GM11168 (cell line): ENCODE measurements at regions not wholly inside any gene's neighbourhood (a gene's known extent, or its start where the extent isn't known, plus 50 kb on each side); places are given as distances from the start of the nearest gene placed in this dataset.
"Not testable (repeated sequence)": the region's sequence is repeated elsewhere in the genome, so short reads cannot be mapped to it uniquely, and the experiment has no call there.

ENCODE experiments used
- in situ Hi-C: fragments of 300-500 bp; cut with MboI; formaldehyde crosslinking; loops from one replicate; pipeline ENCODE4 v1.12.0; 2022; ENCODE audit warnings: low sequenced_read_pairs; ENCODE audit not compliant: unreplicated experiment

- in situ Hi-C loops: not testable (repeated sequence)
These were observed 123.9 kb downstream of the MREG start for GRCh38 chr2:215889240-215889969.

DNA sequence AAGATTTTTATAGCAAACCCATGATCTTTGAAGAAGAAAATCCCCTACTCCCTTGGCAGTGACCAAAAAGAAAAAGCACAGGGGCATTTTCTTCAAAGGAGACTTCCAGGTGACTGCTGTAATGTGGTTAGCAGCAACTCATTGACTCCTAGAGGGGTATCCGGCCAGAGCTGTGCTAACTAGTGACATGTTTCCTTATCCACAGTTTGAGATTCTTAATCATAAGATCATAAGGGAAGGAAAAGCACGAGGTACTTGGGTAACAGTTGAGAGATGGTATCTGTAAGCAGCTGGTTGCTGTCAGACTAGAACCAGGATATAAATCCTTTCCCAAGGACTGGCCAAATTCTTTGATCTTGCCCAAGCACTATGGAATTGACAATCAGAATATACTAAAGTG, 124.7 kb downstream of the MREG start:
- in situ Hi-C loops: no loop called here

DNA sequence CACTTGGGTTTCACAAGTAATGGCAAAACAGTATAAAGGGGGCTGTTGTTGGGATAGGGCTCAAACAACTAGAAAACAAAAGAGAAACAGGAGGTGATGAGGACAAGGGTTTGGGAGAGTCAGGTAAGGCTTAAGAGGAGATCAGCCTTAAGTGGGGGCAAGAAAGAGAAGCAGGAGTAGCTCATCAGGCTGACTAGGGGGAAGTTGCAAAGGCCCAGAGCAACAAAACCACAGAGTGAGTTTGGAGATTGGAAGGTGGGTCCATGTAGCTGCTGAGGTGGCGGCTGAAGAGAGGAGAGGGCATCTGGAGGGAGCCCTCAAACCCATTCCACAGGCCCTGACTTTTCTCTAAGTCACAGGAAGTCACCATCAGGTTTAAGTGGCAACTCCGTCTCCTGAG, 126.0 kb downstream of the MREG start:
- in situ Hi-C loops: no loop called here

DNA sequence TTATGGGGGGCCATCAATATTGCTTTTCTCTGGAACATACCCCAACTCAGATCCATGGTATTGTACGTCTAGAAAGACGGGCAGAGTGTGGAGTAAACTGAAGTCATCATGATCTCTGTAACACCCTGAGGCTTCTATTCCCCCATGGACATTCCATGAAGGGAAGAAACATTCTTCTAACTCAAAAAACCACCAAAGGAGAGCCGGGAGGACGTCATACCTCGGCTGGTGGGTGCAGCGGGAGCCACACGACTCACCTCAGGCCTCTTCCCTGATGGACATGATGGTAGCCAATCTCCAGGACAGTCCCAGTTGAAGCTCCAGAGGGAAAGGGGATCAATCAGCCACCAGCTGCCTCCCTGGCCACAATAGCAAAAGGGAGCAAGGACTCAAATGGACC, 127.3 kb downstream of the MREG start:
- in situ Hi-C loops: no loop called here

DNA sequence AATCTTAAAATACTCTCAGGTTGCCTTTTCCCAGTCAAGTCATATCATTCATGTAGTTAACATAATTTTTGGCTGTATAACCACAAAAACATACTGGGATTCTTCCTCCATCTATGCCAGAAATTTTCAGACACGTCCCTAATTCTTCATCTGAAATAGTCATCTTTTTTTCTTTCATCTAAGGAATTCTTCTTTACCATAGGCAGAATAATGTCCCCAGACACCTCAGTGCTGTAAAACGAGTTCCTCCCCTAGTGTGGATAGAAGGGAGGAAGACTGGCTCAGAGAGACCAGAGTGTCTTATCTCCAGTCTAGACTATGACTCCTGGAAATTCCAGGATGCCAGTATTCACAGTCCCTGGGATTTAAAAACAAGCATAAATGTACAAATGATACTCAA, 127.8 kb downstream of the MREG start:
- in situ Hi-C loops: no loop called here

DNA sequence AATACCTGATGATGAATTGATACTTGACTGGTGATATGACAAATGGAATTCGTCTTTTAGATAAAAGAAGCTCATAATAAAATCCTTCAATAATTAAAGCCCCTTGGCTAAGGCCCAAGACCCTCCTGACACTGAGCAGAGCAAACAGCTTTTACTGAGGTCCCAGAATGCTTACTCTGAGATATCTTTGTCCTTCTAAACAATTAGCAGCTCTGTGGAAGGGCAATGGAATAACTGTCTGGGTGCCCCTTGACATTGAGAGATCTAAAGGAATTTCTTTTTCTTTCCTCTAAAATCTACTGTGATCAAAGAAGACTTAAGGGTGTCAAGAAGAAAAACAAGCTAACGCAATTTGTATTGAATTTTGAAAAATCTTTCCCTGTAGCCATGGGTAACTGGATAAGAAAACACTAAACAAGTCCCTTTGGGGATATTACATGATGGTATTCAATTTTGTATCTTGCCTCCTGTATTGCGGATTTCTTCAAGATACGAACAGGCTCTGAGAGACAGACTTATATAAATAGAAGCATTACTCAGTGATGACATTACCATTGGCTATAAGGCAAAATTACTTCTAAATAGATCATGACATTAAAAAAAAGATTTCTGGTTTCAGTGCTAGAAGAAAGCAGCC, 128.8 kb downstream of the MREG start:
- in situ Hi-C loops: no loop called here

GRCh38 chr2:215883799-215884198, 129.6 kb downstream of the MREG start:
- in situ Hi-C loops: no loop called here

- in situ Hi-C loops: no loop called here
These were observed 130.7 kb downstream of the MREG start for GRCh38 chr2:215882689-215883088.

DNA sequence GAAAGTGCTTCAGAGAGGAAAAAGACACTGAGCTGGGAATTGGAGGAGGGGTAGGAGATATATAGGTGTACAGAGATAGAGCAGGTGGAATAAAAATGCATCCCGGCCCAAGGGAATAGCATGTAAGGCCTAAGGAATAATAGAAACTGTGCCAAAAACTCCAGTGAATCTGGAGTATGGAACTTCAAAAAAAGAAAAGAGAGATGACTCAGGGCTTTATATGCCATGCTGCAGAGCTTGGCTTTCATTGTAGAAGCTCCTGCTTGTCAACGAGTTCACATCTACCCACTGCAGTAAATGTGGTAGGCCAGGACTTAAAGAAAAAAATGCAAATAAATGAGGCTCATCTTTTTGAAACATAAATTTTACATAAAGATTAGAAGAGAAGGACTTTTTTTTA, 131.8 kb downstream of the MREG start:
- in situ Hi-C loops: no loop called here

DNA sequence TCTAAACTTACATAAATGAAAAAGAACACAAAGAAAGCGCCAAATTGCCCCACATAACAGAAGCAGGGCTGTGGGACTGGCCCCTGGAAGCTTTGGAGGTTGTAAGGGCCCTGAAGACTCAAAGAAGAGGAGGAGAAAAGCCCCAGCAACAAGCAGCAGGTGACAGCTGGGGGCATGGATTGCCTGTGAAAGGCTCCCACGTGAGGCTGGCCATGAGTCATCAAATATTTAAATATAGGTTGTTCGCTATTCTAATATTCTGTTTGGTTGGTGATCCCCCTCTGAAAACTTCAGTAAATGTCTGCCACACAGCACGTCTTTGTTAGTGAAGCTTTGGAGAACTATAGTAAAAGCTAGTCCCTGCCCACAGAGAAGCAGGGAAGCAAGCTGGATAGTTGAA, 132.4 kb downstream of the MREG start:
- in situ Hi-C loops: no loop called here

- in situ Hi-C loops: no loop called here
These were observed 133.1 kb downstream of the MREG start for GRCh38 chr2:215879977-215880940.

GRCh38 chr2:215879331-215879730, 134.0 kb downstream of the MREG start:
- in situ Hi-C loops: no loop called here

GRCh38 chr2:215878476-215879063, 134.8 kb downstream of the MREG start:
- in situ Hi-C loops: no loop called here

GRCh38 chr2:215876937-215877238, 136.5 kb downstream of the MREG start:
- in situ Hi-C loops: no loop called here

- in situ Hi-C loops: no loop called here
These were observed 137.0 kb downstream of the MREG start for GRCh38 chr2:215876139-215876936.

DNA sequence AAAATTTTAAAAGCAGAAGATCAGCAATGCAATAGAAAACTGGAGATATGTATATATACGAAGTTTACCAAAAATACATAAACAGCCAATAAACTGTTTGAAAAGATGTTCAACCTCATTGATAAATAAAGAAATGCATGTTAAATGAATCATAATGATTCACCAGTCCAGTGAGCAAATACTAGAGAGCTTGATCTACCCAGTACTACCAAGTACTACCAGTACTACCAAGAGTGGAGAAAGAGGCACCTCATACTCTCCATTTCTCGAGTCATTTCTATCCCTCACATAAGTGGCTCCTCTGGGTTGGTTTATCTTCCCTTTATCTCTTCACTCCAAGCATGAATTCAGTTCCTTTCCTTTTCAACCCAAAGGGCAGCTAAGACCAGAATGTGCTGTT, 138.9 kb downstream of the MREG start:
- in situ Hi-C loops: no loop called here

- in situ Hi-C loops: no loop called here
These were observed 142.4 kb downstream of the MREG start for GRCh38 chr2:215870986-215871385.

- in situ Hi-C loops: no loop called here
These were observed 143.3 kb downstream of the MREG start for GRCh38 chr2:215870088-215870490.

DNA sequence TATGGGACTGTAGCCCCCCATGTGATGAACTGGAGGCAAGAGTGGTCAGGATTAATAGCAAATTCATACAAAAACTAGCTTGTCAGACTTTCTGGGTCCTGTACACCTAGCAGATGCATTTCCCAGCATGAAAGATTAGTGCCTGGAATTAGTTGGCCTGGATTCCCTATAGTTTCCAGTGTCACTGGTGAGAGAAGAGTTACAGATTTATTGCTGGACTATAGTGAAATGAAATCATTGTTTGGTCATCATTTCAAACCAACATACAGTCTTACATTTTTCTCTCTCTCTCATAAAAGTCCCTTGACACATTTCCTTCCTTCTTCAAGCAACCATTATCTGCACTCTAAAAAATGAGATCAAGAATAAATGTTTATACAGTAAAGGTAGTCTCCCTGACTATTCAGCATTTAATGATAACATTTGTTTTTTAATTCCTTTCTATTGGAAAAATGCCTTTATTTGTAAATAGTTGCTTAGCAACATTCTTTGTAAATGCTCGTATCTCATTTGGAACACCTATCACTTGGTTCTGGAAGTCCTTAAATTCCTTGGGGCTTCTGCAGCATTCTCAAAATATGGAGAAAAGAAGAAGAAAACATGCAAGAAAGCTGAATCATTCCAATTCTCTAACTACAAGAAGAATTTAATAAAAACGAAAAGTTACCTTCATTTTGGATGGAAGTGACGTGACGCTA, 144.4 kb downstream of the MREG start:
- in situ Hi-C loops: no loop called here
